ENCODE measurements at regions not wholly inside any gene's neighbourhood (a gene's known extent, or its start where the extent isn't known, plus 50 kb on each side); places are given as distances from the start of the nearest gene placed in this dataset.

DNA sequence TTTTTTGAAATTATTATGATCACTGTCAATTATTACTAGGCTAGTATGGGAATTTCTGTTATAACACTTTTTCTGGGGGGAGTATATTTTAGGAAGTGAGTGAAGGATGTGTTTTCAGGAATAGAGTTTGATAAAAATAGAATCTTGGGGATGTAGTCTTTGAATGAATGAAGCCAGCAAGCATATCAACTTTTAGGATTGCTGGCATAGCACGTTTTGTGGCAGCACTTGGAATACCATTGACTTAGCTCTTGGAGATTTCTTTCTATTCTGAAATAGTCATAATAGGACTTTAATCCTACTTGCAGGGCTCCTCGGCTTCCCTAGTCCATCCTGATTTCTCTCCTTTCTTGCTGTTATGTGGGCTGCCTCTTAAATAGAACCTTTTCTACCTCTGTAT lies 141.6 kb downstream of the DACT1 start:
- WGBS, 2 donors = 53 to 58% methylated on average over 2 of the region's 2 CpGs
- DNase-seq (no peak), ATAC-seq (no peak)
- no peak overlapping the region for H3K27ac ChIP-seq
- TF ChIP-seq POLR2A (IDR thresholded peaks at IDR 0.05) = no peak
- TF ChIP-seq, protein P1, sequence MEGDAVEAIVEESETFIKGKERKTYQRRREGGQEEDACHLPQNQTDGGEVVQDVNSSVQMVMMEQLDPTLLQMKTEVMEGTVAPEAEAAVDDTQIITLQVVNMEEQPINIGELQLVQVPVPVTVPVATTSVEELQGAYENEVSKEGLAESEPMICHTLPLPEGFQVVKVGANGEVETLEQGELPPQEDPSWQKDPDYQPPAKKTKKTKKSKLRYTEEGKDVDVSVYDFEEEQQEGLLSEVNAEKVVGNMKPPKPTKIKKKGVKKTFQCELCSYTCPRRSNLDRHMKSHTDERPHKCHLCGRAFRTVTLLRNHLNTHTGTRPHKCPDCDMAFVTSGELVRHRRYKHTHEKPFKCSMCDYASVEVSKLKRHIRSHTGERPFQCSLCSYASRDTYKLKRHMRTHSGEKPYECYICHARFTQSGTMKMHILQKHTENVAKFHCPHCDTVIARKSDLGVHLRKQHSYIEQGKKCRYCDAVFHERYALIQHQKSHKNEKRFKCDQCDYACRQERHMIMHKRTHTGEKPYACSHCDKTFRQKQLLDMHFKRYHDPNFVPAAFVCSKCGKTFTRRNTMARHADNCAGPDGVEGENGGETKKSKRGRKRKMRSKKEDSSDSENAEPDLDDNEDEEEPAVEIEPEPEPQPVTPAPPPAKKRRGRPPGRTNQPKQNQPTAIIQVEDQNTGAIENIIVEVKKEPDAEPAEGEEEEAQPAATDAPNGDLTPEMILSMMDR (IDR thresholded peaks at IDR 0.05) = no peak
- H3K4me1 ChIP-seq = no peaks in the 10 kb centered on the region
- intact Hi-C loops (cut with DNase I) = no loop called here
- H3K36me3 ChIP-seq (replicated peaks in 1 of 2; ENCODE audit: insufficient read depth in 1 of 2, low read depth in 2 of 2) = no peaks in the 10 kb centered on the region
- no peaks in the 10 kb centered on the region for H3K27me3 ChIP-seq
- no peak overlapping the region for H3K4me3 ChIP-seq
- no peaks in the 10 kb centered on the region for H3K9me3 ChIP-seq

DNA sequence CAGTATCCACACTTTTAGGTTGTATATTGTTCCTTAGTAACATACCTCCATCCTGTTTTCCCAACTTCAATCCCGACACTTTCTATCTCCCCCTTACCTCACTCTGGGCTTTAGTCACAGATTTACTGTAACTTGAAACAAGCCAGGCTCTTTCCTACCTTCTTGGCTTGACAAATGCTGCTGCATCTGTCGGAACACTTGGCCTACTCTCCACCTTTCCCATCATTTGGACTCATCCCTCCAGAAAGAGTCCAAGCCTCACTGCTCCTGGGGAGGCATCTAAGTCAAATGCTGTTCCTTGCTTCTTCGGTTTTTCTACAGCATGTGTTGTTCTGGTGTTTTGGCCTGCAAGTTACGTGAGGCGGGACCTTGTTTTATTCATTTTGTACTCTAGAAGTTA lies 142.4 kb downstream of the DACT1 start:
- Histone ChIP-seq H3K9me3 (no peaks in the 10 kb centered on the region), H3K36me3 (replicated peaks in 1 of 2; ENCODE audit: insufficient read depth in 1 of 2, low read depth in 2 of 2) (no peaks in the 10 kb centered on the region), H3K4me1 (no peaks in the 10 kb centered on the region), H3K27ac (no peak overlapping the region), H3K27me3 (no peaks in the 10 kb centered on the region), H3K4me3 (no peak overlapping the region)
- 66 to 81% methylated on average over 5 of the region's 5 CpGs for WGBS, 2 donors
- DNase-seq (no peak), ATAC-seq (no peak)
- intact Hi-C loops (cut with DNase I) = no loop called here
- no peak for TF ChIP-seq POLR2A (IDR thresholded peaks at IDR 0.05)
- TF ChIP-seq, protein P1 (IDR thresholded peaks at IDR 0.05) = no peak

DNA sequence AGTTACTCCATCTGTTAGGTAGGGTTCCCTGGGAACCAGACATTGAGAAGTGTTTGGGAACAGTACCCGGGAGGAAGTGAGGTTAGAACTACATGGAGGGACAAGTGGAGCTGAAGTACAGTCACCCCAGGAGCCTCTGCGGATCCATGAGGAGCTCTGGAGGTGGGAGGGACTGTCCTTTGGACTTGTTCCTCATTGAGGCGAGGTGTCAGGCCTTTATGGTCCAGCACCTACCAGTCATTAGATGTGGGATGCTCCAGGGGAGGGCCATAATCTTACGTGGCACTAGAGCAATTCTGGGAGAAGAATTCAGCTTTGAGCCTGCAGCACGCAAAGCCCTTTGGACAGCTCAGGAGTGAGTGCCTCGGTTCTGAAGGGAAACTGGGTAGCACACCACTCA lies 142.8 kb downstream of the DACT1 start:
- no peak overlapping the region for H3K27ac ChIP-seq
- ATAC-seq = no peak
- no peak for DNase-seq
- intact Hi-C loops (cut with DNase I) = no loop called here
- H3K36me3 ChIP-seq (replicated peaks in 1 of 2; ENCODE audit: insufficient read depth in 1 of 2, low read depth in 2 of 2) = no peaks in the 10 kb centered on the region
- no peaks in the 10 kb centered on the region for H3K27me3 ChIP-seq
- no peaks in the 10 kb centered on the region for H3K9me3 ChIP-seq
- 84 to 85% methylated on average over 6 of the region's 6 CpGs for WGBS, 2 donors
- no peak overlapping the region for H3K4me3 ChIP-seq
- H3K4me1 ChIP-seq = no peaks in the 10 kb centered on the region
- TF ChIP-seq, protein P1 (IDR thresholded peaks at IDR 0.05) = no peak
- TF ChIP-seq POLR2A (IDR thresholded peaks at IDR 0.05) = no peak

DNA sequence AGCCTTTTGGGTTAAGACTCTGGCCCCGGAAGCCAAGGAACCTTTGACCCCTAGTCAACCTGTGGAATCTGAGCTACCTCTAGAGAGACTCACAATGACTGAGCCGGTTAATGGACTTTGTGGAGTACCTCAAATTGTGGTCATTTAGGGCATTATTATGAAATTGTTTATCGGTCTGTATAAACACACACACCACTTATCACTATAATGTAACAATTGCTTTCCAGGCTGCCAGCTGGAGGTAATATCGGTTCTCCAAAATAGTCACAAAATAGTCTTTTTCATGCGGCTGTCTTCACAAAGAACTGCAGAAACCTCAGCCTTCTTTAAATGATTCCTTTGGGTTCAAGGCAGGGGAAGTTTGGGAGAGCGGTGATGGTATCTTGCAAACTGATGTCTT lies 144.2 kb downstream of the DACT1 start:
- intact Hi-C loops (cut with DNase I) = no loop called here
- WGBS, 2 donors = 74 to 82% methylated on average over 6 of the region's 6 CpGs
- H3K4me3 ChIP-seq = no peak overlapping the region
- no peak overlapping the region for H3K27ac ChIP-seq
- TF ChIP-seq, protein P1 (IDR thresholded peaks at IDR 0.05) = no peak
- TF ChIP-seq POLR2A (IDR thresholded peaks at IDR 0.05) = no peak
- H3K4me1 ChIP-seq = no peaks in the 10 kb centered on the region
- ATAC-seq (no peak), DNase-seq (no peak)
- H3K27me3 ChIP-seq = no peaks in the 10 kb centered on the region
- no peaks in the 10 kb centered on the region for H3K9me3 ChIP-seq
- no peaks in the 10 kb centered on the region for H3K36me3 ChIP-seq (replicated peaks in 1 of 2; ENCODE audit: insufficient read depth in 1 of 2, low read depth in 2 of 2)

DNA sequence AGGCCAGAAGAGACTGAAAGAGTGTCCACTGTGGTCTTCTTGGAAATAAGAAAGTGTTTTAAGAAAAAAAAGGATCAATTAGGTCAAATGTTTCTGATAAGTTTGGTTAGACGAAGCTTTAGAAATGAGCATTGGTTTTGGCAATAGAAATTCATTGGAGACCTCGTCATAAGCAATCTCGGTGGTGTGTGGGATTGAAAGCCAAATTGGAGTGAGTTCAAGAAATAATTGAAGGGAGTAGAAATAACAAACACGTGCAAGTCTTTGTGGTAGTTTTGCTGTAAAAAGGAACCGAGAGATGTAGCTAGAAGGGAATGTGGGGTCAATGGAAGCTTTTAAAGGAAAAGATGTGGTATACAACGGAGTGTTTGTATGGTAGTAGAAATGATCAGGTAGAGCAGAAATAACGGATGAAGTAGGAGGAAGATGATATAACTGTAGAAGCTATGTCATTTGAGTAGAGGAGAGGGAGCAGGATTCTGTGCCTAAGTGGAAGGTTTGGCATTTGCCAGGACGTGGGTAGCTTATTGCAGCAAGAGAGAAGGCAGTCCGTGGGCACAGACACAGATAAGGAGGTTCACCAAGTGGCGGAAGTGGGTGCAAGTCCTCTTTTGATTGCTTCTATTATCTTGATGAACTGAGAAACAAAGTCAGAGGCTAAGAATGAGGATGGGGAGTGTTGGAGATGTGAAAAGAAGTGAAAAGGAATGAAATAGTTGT lies 146.2 kb downstream of the DACT1 start:
- Histone ChIP-seq H3K9me3 (no peaks in the 10 kb centered on the region), H3K4me3 (no peak overlapping the region), H3K36me3 (replicated peaks in 1 of 2; ENCODE audit: insufficient read depth in 1 of 2, low read depth in 2 of 2) (no peaks in the 10 kb centered on the region), H3K27ac (no peak overlapping the region), H3K27me3 (no peaks in the 10 kb centered on the region), H3K4me1 (no peaks in the 10 kb centered on the region)
- intact Hi-C loops (cut with DNase I) = no loop called here
- WGBS, 2 donors = 50 to 62% methylated on average over 10 of the region's 10 CpGs
- TF ChIP-seq, protein P1 (IDR thresholded peaks at IDR 0.05) = no peak
- no peak for TF ChIP-seq POLR2A (IDR thresholded peaks at IDR 0.05)
- DNase-seq (no peak), ATAC-seq (no peak)
